Panc1 (cell line): ENCODE measurements at regions not wholly inside any gene's neighbourhood (a gene's known extent, or its start where the extent isn't known, plus 50 kb on each side); places are given as distances from the start of the nearest gene placed in this dataset.

Source experiments
- ATAC-seq: fragments of 200-7000 bp; cut with Tn5 transposase; 2 replicates; pipeline ENCODE4 v1.9.1; 2020; ENCODE audit warnings: mild to moderate bottlenecking, moderate library complexity
- BruUV-seq: library from RNA; stranded (reverse); fragments of 400-500 nt; replicated peaks from 2 replicates; lab custom pipeline; 2021; lab: Mats Ljungman, UMichigan
- CTCF ChIA-PET: fragments of 300-600 bp; sonication (Branson Sonifier 250); formaldehyde crosslinking; loops from one replicate; lab custom pipeline; 2022; ENCODE audit warnings: antibody characterized with exemption; lab: Charles Lee
- POLR2A ChIA-PET: fragments of 300-600 bp; sonication (Branson Sonifier 250); formaldehyde crosslinking; loops from one replicate; lab custom pipeline; 2022; ENCODE audit warnings: antibody characterized with exemption; lab: Charles Lee
- DNase-seq: peaks from one replicate; pipeline ENCODE4 v3.0.0-alpha.2; 2010; ENCODE audit warnings: low read depth, low spot score
- H3K27ac ChIP-seq: 2 replicates; pipeline ENCODE4 v1.5.1; 2011; ENCODE audit warnings: mild to moderate bottlenecking, low read length, inconsistent platforms
- H3K27me3 ChIP-seq: fragments of 200-500 bp; sonication (Bioruptor generic); 2 replicates; pipeline ENCODE4 v1.6.0; 2014; ENCODE audit warnings: low read length, inconsistent platforms; ENCODE audit not compliant: control insufficient read depth, insufficient read depth
- H3K36me3 ChIP-seq: fragments of 200-500 bp; sonication (Bioruptor generic); 2 replicates; pipeline ENCODE4 v1.5.1; 2014; ENCODE audit warnings: inconsistent platforms, mild to moderate bottlenecking, low read length, moderate library complexity; ENCODE audit not compliant: control insufficient read depth, insufficient read depth
- H3K4me1 ChIP-seq: 2 replicates; pipeline ENCODE4 v1.5.1; 2011; ENCODE audit warnings: inconsistent platforms, mild to moderate bottlenecking, low read length, moderate library complexity; ENCODE audit not compliant: control insufficient read depth, insufficient read depth
- H3K4me3 ChIP-seq, 2 experiments: 2 replicates each; pipeline ENCODE4 v1.5.1; 2011 to 2012; ENCODE audit warnings: low read depth in 2 of 2, low read length in 2 of 2, mild to moderate bottlenecking in 2 of 2, inconsistent platforms in 1 of 2, moderate library complexity in 1 of 2
- H3K9me3 ChIP-seq: fragments of 200-500 bp; sonication (Bioruptor generic); 2 replicates; pipeline ENCODE4 v1.5.1; 2014; ENCODE audit warnings: low read depth, mild to moderate bottlenecking, inconsistent platforms, low read length, moderate library complexity; ENCODE audit not compliant: control insufficient read depth, insufficient read depth
- POLR2AphosphoS5 ChIP-seq: IDR thresholded peaks from 2 replicates; pipeline ENCODE4 v1.6.1; 2012; ENCODE audit warnings: mild to moderate bottlenecking, low read depth, low read length, moderate library complexity
- SIN3A ChIP-seq: IDR thresholded peaks from 2 replicates; pipeline ENCODE4 v1.6.1; 2012; ENCODE audit warnings: low read depth, mild to moderate bottlenecking, low read length, moderate library complexity, borderline replicate concordance; ENCODE audit not compliant: insufficient read depth
- TCF7L2 ChIP-seq: IDR thresholded peaks from 2 replicates; pipeline ENCODE4 v1.6.1; 2011; ENCODE audit warnings: mild to moderate bottlenecking, low read depth, low read length, inconsistent platforms
- in situ Hi-C: cut with HindIII; loops from 2 replicates; pipeline ENCODE4 v1.10.0; 2016; ENCODE audit warnings: low sequenced_read_pairs, low pct_unique_long_range_greater_than_20kb
- intact Hi-C: fragments of 100-400 bp; cut with micrococcal nuclease; formaldehyde crosslinking; loops from one replicate; pipeline ENCODE4 v1.10.0; 2022; ENCODE audit not compliant: unreplicated experiment
- TF ChIP-seq, protein P1 (sequence below): fragments of 450-650 bp; IDR thresholded peaks from 2 replicates; pipeline ENCODE4 v1.5.1; 2017; ENCODE audit warnings: mild to moderate bottlenecking
- TF ChIP-seq, protein P2 (sequence below), 2 experiments: IDR thresholded peaks; 2 replicates each; pipeline ENCODE4 v1.6.1; 2011 to 2012; ENCODE audit warnings: low read depth in 2 of 2, control low read depth in 1 of 2, low read length in 1 of 2, mild to moderate bottlenecking in 1 of 2, moderate library complexity in 1 of 2; ENCODE audit not compliant: insufficient read depth in 1 of 2

DNA sequence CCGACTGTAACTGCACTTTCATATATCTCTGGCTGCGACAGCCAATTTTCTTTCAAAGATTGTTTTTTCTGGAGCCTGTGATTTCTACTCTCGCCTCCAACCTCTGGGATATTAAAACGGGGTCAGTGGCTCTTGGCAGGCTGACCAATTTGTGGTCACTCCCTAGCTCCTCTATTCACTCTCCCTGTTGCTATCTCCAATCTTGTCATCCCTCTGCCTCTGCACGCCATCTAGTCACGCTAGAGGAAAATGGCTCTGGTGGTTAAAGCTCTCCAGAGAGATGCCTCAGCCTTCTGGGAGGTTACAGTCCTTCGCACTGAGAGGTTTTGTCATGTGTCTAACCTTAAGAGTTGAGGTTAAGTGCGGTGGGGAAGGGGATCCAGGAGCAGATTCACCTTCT is 59.8 kb upstream of the CISTR start:
- ChIA-PET POLR2A (no interaction called here), CTCF (no interaction called here)
- peak; percentile 19; the same call in 1 of the 2 replicates for ATAC-seq
- Histone ChIP-seq H3K27me3 (no peaks in the 10 kb centered on the region), H3K9me3 (no peaks in the 10 kb centered on the region), H3K4me1 (peaks cover 5% of the 10 kb centered on the region), H3K27ac (peak overlapping the region; percentile 64; the same call in 1 of the 2 replicates), H3K36me3 (no peaks in the 10 kb centered on the region), H3K4me3 (no peak overlapping the region)
- BruUV-seq = no TSS peak
- TF ChIP-seq, protein P1, sequence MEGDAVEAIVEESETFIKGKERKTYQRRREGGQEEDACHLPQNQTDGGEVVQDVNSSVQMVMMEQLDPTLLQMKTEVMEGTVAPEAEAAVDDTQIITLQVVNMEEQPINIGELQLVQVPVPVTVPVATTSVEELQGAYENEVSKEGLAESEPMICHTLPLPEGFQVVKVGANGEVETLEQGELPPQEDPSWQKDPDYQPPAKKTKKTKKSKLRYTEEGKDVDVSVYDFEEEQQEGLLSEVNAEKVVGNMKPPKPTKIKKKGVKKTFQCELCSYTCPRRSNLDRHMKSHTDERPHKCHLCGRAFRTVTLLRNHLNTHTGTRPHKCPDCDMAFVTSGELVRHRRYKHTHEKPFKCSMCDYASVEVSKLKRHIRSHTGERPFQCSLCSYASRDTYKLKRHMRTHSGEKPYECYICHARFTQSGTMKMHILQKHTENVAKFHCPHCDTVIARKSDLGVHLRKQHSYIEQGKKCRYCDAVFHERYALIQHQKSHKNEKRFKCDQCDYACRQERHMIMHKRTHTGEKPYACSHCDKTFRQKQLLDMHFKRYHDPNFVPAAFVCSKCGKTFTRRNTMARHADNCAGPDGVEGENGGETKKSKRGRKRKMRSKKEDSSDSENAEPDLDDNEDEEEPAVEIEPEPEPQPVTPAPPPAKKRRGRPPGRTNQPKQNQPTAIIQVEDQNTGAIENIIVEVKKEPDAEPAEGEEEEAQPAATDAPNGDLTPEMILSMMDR = no peak
- no peak for TF ChIP-seq SIN3A
- TF ChIP-seq, protein P2, sequence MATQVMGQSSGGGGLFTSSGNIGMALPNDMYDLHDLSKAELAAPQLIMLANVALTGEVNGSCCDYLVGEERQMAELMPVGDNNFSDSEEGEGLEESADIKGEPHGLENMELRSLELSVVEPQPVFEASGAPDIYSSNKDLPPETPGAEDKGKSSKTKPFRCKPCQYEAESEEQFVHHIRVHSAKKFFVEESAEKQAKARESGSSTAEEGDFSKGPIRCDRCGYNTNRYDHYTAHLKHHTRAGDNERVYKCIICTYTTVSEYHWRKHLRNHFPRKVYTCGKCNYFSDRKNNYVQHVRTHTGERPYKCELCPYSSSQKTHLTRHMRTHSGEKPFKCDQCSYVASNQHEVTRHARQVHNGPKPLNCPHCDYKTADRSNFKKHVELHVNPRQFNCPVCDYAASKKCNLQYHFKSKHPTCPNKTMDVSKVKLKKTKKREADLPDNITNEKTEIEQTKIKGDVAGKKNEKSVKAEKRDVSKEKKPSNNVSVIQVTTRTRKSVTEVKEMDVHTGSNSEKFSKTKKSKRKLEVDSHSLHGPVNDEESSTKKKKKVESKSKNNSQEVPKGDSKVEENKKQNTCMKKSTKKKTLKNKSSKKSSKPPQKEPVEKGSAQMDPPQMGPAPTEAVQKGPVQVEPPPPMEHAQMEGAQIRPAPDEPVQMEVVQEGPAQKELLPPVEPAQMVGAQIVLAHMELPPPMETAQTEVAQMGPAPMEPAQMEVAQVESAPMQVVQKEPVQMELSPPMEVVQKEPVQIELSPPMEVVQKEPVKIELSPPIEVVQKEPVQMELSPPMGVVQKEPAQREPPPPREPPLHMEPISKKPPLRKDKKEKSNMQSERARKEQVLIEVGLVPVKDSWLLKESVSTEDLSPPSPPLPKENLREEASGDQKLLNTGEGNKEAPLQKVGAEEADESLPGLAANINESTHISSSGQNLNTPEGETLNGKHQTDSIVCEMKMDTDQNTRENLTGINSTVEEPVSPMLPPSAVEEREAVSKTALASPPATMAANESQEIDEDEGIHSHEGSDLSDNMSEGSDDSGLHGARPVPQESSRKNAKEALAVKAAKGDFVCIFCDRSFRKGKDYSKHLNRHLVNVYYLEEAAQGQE (IDR thresholded peaks at IDR 0.05; ENCODE audit: insufficient read depth in 1 of 2, low read depth in 2 of 2, low read length in 1 of 2) = no peak
- in situ Hi-C loops = no loop called here
- no peak for DNase-seq
- intact Hi-C loops = no loop called here

DNA sequence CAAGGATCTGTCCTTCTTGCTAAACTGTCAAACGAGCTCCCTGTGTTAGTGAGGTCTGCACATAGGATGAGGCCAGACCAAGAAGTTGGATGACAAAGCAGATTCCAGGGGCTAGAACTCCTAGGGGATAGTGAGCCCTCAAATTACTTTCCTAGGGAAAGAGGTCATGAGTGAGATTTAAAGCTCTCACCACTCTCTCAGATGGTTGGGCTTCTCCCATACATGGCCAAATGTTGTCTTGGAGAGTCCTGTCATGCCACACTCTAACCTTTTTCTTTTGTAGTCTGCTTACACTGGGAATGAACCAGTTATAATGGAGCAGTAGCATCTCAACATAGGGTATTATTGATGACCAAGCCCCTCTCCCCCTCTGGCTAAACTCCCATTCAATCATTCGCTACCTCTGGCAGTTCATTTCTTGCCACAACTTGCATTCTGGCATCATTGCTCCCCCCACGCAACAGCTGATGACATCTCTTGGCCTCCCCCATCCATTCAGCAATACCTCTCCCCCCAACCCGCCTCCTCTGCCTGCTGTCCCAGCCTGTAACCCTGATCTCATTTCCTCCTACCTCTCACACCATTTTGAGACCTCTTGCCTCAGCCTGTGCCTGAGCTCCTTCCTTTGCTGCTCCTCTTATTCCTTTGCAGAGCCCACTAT is 64.7 kb upstream of the CISTR start:
- ChIA-PET CTCF (no interaction called here), POLR2A (no interaction called here)
- no peak for ATAC-seq
- TF ChIP-seq, protein P2 (IDR thresholded peaks at IDR 0.05; ENCODE audit: insufficient read depth in 1 of 2, low read depth in 2 of 2, low read length in 1 of 2) = no peak
- TF ChIP-seq TCF7L2 = no peak
- TF ChIP-seq, protein P1 = no peak
- no peak for TF ChIP-seq POLR2AphosphoS5
- TF ChIP-seq SIN3A = no peak
- H3K4me1 ChIP-seq = peaks cover 14% of the 10 kb centered on the region; the same call in 1 of the 2 replicates
- no TSS peak for BruUV-seq
- H3K9me3 ChIP-seq = no peaks in the 10 kb centered on the region
- peak overlapping the region; percentile 89 for H3K27ac ChIP-seq
- no peaks in the 10 kb centered on the region for H3K27me3 ChIP-seq
- H3K4me3 ChIP-seq = no peak overlapping the region
- in situ Hi-C loops = no loop called here
- no peak for DNase-seq
- H3K36me3 ChIP-seq = no peaks in the 10 kb centered on the region
- intact Hi-C loops = no loop called here
